Neural progenitor cell (in vitro differentiated cells): ENCODE measurements at regions not wholly inside any gene's neighbourhood (a gene's known extent, or its start where the extent isn't known, plus 50 kb on each side); places are given as distances from the start of the nearest gene placed in this dataset.

ENCODE experiments used
- EZH2 ChIP-seq: fragments of 200-600 bp; sonication (generic); IDR thresholded peaks from 2 replicates; pipeline ENCODE4 v1.6.1; 2017; ENCODE audit warnings: antibody characterized with exemption, mild to moderate bottlenecking, moderate library complexity
- EZH2phosphoT487 ChIP-seq: fragments of 200-600 bp; sonication (generic); IDR thresholded peaks from 2 replicates; pipeline ENCODE4 v1.6.1; 2017; ENCODE audit warnings: antibody characterized with exemption
- TF ChIP-seq, protein P1 (sequence below): fragments of 200-600 bp; sonication (generic); IDR thresholded peaks from 2 replicates; pipeline ENCODE4 v1.5.1; 2017; ENCODE audit warnings: antibody characterized with exemption, mild to moderate bottlenecking

DNA sequence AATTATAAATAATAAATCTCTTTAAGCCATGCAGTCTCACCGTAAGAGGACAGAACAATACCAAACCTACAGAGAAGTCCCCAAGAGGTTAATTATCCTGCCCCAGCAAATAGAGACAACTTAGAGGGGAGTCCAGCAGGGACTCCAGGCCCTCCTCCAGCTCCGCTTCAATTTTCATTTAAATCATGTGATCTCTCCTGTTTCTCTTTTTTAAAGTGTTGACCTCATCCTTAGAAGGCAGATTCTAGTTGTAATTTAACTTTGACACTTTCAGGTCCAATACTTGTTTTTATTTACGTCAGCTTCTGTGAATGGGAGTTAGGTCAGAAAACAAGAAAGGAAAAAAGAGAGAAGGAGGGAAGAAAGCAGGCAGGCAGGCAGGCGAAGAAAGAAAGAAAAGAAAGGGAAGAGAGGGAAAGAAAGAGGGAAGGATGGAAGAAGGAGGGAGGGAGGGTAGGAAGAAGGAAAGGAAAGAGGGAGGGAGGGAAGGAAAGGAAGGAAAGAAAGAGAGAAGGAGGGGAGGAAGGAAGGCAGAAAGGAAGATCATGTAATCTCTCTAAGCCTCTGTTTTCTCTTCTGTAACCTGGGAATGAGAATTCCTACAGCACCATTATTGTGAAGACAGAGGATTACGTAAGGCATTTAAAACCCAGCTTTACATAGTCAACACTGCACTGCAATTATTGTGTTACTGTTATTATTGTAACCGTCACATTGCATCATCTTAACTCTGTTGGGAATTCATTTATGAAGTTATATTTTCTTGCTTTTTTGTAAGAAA is 227.7 kb downstream of the SKIDA1 start:
- TF ChIP-seq EZH2phosphoT487 (no peak), EZH2 (no peak)
- TF ChIP-seq, protein P1, sequence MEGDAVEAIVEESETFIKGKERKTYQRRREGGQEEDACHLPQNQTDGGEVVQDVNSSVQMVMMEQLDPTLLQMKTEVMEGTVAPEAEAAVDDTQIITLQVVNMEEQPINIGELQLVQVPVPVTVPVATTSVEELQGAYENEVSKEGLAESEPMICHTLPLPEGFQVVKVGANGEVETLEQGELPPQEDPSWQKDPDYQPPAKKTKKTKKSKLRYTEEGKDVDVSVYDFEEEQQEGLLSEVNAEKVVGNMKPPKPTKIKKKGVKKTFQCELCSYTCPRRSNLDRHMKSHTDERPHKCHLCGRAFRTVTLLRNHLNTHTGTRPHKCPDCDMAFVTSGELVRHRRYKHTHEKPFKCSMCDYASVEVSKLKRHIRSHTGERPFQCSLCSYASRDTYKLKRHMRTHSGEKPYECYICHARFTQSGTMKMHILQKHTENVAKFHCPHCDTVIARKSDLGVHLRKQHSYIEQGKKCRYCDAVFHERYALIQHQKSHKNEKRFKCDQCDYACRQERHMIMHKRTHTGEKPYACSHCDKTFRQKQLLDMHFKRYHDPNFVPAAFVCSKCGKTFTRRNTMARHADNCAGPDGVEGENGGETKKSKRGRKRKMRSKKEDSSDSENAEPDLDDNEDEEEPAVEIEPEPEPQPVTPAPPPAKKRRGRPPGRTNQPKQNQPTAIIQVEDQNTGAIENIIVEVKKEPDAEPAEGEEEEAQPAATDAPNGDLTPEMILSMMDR: no peak
